ENCODE measurements at regions not wholly inside any gene's neighbourhood (a gene's known extent, or its start where the extent isn't known, plus 50 kb on each side); places are given as distances from the start of the nearest gene placed in this dataset.

DNA sequence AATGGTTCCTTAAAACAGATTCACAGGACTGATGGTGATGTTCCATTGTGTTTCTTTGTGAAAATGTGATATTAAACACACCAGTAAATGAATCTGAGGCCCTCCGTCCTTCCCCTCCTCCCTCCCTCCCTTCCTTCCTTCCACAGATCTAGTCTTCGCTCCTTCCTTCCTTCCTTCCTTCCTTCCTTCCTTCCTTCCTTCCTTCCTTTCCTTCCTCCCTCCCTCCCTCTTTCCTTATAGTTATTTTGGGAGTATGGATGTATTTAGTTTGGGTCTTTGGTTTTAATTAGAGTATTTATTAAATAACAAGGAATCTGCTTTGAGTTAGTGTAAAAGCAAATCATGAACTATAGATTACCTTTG is 410.8 kb downstream of the PCNX1 start:
- TF ChIP-seq, protein P1, sequence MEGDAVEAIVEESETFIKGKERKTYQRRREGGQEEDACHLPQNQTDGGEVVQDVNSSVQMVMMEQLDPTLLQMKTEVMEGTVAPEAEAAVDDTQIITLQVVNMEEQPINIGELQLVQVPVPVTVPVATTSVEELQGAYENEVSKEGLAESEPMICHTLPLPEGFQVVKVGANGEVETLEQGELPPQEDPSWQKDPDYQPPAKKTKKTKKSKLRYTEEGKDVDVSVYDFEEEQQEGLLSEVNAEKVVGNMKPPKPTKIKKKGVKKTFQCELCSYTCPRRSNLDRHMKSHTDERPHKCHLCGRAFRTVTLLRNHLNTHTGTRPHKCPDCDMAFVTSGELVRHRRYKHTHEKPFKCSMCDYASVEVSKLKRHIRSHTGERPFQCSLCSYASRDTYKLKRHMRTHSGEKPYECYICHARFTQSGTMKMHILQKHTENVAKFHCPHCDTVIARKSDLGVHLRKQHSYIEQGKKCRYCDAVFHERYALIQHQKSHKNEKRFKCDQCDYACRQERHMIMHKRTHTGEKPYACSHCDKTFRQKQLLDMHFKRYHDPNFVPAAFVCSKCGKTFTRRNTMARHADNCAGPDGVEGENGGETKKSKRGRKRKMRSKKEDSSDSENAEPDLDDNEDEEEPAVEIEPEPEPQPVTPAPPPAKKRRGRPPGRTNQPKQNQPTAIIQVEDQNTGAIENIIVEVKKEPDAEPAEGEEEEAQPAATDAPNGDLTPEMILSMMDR (IDR thresholded peaks at IDR 0.05): no peak
- TF ChIP-seq POLR2A (IDR thresholded peaks at IDR 0.05): no peak
- TF ChIP-seq POLR2AphosphoS5 (IDR thresholded peaks at IDR 0.05): no peak
- no peak for TF ChIP-seq EP300 (IDR thresholded peaks at IDR 0.05; ENCODE audit: low read depth)

All from transverse colon (tissue), 4 donors.